GM12878 (cell line): ENCODE measurements at regions not wholly inside any gene's neighbourhood (a gene's known extent, or its start where the extent isn't known, plus 50 kb on each side); places are given as distances from the start of the nearest gene placed in this dataset.

ENCODE experiments used
- ATF3 ChIP-seq: IDR thresholded peaks from 2 replicates; pipeline ENCODE4 v1.6.1; 2011; ENCODE audit warnings: low read depth, mild to moderate bottlenecking, low read length, moderate library complexity, borderline replicate concordance; ENCODE audit errors: extremely low read depth
- CTCF ChIP-seq, 3 experiments: IDR thresholded peaks in 2 of 3; conservative IDR thresholded peaks in 1 of 3; 2 replicates each; pipeline ENCODE4 v1.5.1; 2011; ENCODE audit warnings: low read depth in 3 of 3, low read length in 3 of 3, mild to moderate bottlenecking in 3 of 3, control low read depth in 2 of 3, moderate library complexity in 2 of 3, inconsistent platforms in 1 of 3, mixed read lengths in 1 of 3; ENCODE audit not compliant: control insufficient read depth in 2 of 3, insufficient read depth in 1 of 3; ENCODE audit errors: extremely low read depth in 1 of 3
- MTA3 ChIP-seq: IDR thresholded peaks from 2 replicates; pipeline ENCODE4 v1.6.1; 2012; ENCODE audit warnings: low read length, inconsistent platforms, borderline replicate concordance
- POLR2A ChIP-seq: IDR thresholded peaks from 2 replicates; pipeline ENCODE4 v1.6.1; 2011; ENCODE audit warnings: low read depth, mild to moderate bottlenecking, low read length
- POLR2AphosphoS5 ChIP-seq: IDR thresholded peaks from 2 replicates; pipeline ENCODE4 v1.6.1; 2011; ENCODE audit warnings: mild to moderate bottlenecking, low read length, inconsistent platforms
- SUPT20H ChIP-seq: IDR thresholded peaks from 2 replicates; pipeline ENCODE4 v1.6.1; 2011; ENCODE audit warnings: low read depth, mild to moderate bottlenecking, low read length, moderate library complexity, borderline replicate concordance; ENCODE audit not compliant: control insufficient read depth
- USF2 ChIP-seq: IDR thresholded peaks from 2 replicates; pipeline ENCODE4 v1.6.1; 2011; ENCODE audit warnings: low read depth, low read length, improper control_type of control experiment, borderline replicate concordance
- YY1 ChIP-seq: IDR thresholded peaks from 2 replicates; pipeline ENCODE4 v1.6.1; 2011; ENCODE audit warnings: low read depth, mild to moderate bottlenecking, low read length
- TF ChIP-seq, protein P1 (sequence below): IDR thresholded peaks from 2 replicates; pipeline ENCODE4 v1.6.1; 2012; ENCODE audit warnings: low read depth, low read length, improper control_type of control experiment

DNA sequence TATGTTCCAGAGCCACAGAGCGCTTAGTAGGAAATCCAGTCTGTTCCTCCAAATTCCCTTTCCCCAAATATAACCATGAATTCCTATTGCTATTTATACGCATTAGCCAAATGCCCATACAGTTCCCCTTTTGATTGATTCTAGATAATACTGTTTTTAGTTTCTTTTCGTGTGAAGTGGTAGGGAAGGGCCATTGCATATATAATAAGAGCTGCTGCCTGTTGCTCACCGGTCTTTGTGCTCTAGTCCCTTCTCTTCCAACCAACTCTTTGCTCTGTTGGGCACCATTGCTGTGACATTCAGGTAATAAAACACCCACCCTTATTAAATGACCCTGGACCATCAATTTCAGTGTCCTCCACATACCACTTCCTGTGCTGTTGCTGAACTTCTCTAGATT is 379.9 kb upstream of the KCNMB2 start:
- TF ChIP-seq POLR2A (no peak), USF2 (no peak), POLR2AphosphoS5 (no peak), CTCF (IDR thresholded peaks at IDR 0.05 in 2 of 3, conservative IDR thresholded peaks at IDR 0.05 in 1 of 3; ENCODE audit: control insufficient read depth in 2 of 3, extremely low read depth in 1 of 3, insufficient read depth in 1 of 3, low read depth in 3 of 3, low read length in 3 of 3) (no peak), ATF3 (no peak), MTA3 (no peak), YY1 (no peak), SUPT20H (no peak)
- TF ChIP-seq, protein P1, sequence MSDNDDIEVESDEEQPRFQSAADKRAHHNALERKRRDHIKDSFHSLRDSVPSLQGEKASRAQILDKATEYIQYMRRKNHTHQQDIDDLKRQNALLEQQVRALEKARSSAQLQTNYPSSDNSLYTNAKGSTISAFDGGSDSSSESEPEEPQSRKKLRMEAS = no peak
